Renal cortex interstitium (tissue), 11 donors: ENCODE measurements at regions not wholly inside any gene's neighbourhood (a gene's known extent, or its start where the extent isn't known, plus 50 kb on each side); places are given as distances from the start of the nearest gene placed in this dataset.

Experiments used
- DNase-seq, 11 donors: peaks; one replicate each; pipeline ENCODE4 v3.0.0-alpha.2; 2013; ENCODE audit warnings: low read depth in 9 of 11, low spot score in 4 of 11; ENCODE audit errors: extremely low read depth in 1 of 11

GRCh38 chr11:37422511-37422910 lies 824.5 kb upstream of the RAG2 start:
- no peak for DNase-seq

DNA sequence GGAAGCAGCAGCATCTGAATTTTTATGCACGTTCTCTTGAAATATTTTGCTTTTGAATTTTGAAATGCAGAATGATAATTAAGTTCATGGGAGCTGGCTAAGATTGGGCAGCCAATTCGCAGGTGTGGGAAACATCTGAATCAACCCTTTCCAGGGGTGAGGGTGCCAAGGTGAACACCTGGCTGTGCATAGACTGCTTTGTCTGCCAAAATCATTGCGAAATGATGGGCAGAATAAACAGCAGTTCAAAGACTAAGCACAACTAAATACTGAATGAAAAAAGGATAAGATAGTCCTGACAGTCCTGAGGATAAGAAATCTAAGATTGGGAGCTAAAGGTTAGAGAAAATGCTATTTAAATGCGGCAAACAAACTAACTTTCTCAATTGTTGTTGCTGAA lies 813.3 kb upstream of the RAG2 start:
- DNase-seq, result no peak

- no peak for DNase-seq
These were observed 811.1 kb upstream of the RAG2 start for GRCh38 chr11:37409124-37409523.

GRCh38 chr11:37407461-37407860 lies 809.4 kb upstream of the RAG2 start:
- DNase-seq, result no peak

DNA sequence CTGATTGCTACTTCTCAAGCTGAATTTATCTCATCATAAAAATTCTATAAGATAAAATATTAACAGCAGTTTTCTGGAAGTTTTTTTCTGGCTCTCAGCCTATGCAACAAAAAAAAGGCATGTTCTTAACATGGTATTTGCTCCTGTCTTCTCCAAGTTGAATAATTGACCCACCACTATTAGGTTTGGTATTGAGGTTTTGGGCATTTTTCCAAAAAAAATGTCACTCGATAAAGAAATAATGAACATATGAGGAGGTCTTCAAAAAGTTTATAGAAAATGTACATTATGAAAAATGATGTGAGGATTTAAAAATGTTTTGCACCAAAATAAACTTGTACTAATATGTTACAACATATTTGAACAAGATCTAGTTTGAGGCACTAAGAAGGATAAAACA lies 808.6 kb upstream of the RAG2 start:
- DNase-seq, result no peak

GRCh38 chr11:37404231-37404630 lies 806.2 kb upstream of the RAG2 start:
- no peak for DNase-seq

GRCh38 chr11:37402663-37403062 lies 804.6 kb upstream of the RAG2 start:
- no peak for DNase-seq

DNA sequence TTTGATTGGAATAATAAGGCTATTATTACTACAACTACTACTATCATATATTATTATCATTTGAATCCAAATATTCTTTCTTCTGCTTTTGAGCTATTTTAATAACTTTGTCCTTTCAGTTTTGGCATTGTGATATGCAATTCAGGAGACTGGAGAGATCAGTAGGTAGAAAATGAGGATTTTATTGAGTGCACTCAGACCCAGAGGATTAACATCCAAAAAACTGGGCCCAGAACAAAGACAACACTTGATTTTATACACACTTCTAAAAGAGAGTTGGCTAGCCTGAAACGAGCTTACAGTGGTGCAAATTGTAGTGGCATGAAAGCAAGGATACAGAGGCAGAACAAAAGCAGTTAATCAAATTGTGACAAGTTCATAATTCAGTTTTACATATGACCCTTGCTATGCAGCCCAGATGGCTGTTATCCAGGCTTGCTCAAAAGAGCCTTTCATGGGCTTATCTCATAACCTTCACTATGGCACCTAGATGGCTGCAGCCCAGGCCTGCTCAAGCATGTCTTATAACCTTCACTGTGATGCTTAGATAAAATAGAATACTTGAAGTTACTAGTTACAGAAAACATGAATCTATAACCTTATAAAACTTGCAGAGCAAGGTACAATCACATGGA lies 796.3 kb upstream of the RAG2 start:
- DNase-seq, result no peak

GRCh38 chr11:37391615-37392014 lies 793.6 kb upstream of the RAG2 start:
- no peak for DNase-seq

GRCh38 chr11:37390576-37391083 lies 792.6 kb upstream of the RAG2 start:
- DNase-seq, result peak in 10 of 11 donors; percentile 16 to 59 (median 40)

DNA sequence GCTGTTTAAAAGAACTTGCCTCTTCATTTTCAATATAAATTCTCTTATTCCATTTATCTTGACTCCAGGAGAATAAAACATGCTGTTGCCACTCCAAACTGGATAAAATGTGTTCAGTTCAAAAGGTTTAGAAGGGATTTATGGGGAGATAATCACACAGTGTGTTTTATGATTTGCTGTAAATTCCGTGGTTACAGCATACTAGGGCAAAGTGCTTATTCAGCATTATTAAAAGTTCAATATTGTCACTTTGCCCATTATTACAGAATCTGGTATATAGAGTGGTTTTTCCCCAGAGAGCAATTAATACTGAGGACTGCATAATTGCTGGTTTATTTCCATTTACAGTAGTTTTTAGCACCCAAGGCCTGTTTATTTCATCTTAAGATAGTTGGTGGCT lies 780.9 kb upstream of the RAG2 start:
- no peak for DNase-seq

DNA sequence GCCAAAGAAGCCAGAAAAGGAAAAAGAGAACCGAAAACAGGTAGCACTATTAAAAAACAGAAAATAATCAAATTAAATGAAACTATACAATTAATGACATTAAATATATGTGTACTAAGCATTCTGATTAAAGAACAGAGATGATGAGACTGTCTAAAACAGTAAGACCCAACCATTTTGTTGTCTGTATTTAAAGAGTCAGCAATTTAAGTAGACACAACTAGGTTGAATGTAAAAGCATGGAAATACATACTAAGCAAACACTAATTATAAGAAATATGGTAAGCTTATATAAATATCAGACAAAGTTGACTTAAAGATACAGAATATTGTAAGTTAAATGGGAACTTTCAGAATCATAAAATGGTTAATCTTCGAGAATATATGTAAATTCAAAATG lies 774.6 kb upstream of the RAG2 start:
- DNase-seq, result no peak

DNA sequence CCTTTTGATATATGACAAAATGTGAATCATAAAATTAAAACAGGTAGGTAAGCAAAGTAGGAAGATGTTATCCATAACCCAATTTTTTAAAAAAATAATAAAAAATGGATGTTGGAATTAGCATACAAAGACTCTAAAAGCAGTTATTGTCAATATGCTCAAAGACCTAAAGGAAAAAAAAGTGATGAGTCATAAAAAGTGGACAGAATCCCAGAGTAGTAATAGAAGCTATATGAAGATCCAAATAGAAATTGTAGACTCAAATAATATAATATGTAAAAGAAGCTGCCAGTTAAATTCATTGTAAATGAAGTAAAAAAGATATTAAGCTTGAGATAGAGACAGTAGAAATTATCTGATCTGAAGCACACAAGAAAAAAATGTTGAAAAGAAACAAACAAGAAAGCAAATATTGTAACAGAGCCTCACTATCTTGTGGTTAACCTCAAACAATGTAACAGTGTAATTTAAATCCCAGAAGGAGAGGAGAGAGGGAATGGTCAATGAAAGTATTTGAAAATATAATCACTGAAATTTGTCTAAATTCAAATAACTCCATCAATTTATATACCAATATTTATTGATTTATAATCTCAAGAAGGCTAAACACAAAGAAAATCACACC lies 773.4 kb upstream of the RAG2 start:
- no peak for DNase-seq

GRCh38 chr11:37370817-37371216 lies 772.8 kb upstream of the RAG2 start:
- DNase-seq, result no peak

DNA sequence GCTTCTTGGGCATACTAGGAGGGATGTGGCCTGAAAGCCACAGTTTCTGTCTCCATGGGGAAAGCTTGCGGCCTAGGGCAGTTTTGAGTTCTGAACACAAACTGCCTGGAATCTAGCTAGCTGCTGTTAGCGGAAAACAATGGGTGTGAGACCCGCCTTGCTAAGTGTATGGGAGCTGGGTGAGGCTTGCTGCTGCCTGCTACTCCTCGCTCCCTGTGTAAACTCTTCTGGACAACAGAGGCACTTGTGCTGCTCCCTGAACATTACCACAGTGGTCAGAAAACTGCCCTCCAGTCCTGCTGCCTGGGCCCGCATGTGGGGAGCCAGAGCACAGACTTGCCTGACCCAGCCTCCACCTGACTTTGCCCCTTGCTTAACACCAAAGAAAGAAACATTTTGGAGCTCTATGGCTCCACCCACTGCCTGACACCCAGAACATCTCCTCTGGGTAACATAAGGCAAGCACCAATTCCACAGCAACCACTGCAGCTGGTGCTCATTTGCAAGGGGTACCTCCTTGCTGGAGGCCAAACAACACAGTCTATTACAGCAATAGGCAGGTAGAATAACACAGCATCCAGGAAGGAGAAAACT lies 766.3 kb upstream of the RAG2 start:
- DNase-seq, result no peak

DNA sequence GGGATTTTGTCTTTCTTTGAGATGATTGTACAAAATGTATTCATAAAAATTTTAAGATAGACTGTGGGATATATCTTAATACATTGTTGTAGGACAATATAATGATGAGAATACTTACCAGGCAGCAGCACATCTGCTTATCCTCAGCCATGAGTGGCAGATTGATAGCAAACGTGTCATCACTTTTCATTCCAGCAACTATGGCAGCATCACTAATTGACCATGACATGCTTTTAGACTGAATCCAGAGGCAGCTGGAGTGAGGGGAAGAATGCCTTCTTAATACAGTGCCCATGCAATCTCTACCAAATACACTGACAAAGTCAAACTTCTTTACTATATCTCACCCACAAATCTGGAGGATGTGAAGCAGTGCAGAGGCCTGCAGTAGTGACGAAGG lies 755.2 kb upstream of the RAG2 start:
- DNase-seq, result no peak

- no peak for DNase-seq
These were observed 754.4 kb upstream of the RAG2 start for GRCh38 chr11:37352485-37352884.

GRCh38 chr11:37343290-37343689 lies 745.3 kb upstream of the RAG2 start:
- DNase-seq, result no peak

- DNase-seq, result no peak
These were observed 738.4 kb upstream of the RAG2 start for GRCh38 chr11:37336401-37336800.

DNA sequence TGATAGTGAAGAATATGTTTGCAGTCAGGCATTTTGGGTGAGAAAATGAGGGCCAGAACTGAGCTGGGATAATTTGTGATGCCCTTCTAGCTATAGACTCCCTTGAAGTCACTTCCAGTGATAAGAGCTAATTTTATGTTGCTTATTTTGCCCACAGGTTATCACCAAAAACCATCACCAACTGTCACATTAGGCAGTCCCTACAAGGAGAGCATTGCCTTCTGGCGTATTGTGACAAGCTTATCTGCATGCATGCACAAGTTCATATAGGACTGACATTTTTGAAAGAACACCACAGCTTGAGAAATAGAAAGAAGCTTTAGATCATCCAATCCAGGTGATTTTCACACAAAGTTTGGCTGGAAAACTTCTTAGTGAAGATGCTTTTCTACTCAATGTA lies 735.3 kb upstream of the RAG2 start:
- DNase-seq, result no peak

GRCh38 chr11:37323843-37324242 lies 725.8 kb upstream of the RAG2 start:
- DNase-seq, result no peak
